Testis (tissue), 2 donors: ENCODE measurements at regions not wholly inside any gene's neighbourhood (a gene's known extent, or its start where the extent isn't known, plus 50 kb on each side); places are given as distances from the start of the nearest gene placed in this dataset.

Experiments
- CTCF ChIP-seq, 3 experiments: fragments of 450-650 bp in 2 of 3; fragments of 200-600 bp in 1 of 3; sonication (generic) in 1 of 3; IDR thresholded peaks; one replicate each; pipeline ENCODE4 v1.5.1; 2016 to 2019; ENCODE audit warnings: antibody characterized with exemption in 3 of 3, mild to moderate bottlenecking in 2 of 3, moderate library complexity in 1 of 3
- POLR2A ChIP-seq: fragments of 450-650 bp; IDR thresholded peaks from one replicate; pipeline ENCODE4 v1.6.1; 2017; ENCODE audit warnings: antibody characterized with exemption, mild to moderate bottlenecking, moderate library complexity

GRCh38 chr17:14921936-14922335 lies 343.2 kb downstream of the PMP22 start:
- TF ChIP-seq CTCF (IDR thresholded peaks at IDR 0.05) (no peak), POLR2A (no peak)
